ENCODE measurements at regions not wholly inside any gene's neighbourhood (a gene's known extent, or its start where the extent isn't known, plus 50 kb on each side); places are given as distances from the start of the nearest gene placed in this dataset.

GRCh38 chr5:20524991-20525529 is 537.1 kb upstream of the CDH18 start:
- Histone ChIP-seq H3K23ac (ENCODE audit: low read length in 2 of 2) (no peak overlapping the region), H3K4ac (ENCODE audit: low read depth in 1 of 2, low read length in 2 of 2) (no peak overlapping the region), H3K4me3 (ENCODE audit: insufficient read depth in 1 of 2, low read depth in 1 of 2, low read length in 2 of 2) (no peak overlapping the region), H3K79me1 (replicated peaks; ENCODE audit: low read length, poor library complexity, severe bottlenecking) (no peaks in the 10 kb centered on the region), H2BK15ac (ENCODE audit: low read depth, poor library complexity, severe bottlenecking) (no peak overlapping the region), H3K4me2 (ENCODE audit: low read length, poor library complexity, severe bottlenecking) (no peak overlapping the region), H2AK5ac (ENCODE audit: low read length, severe bottlenecking) (no peak overlapping the region), H4K8ac (ENCODE audit: low read length) (no peak overlapping the region), H2BK5ac (ENCODE audit: low read depth, low read length, poor library complexity, severe bottlenecking) (no peak overlapping the region), H2BK120ac (ENCODE audit: low read depth, low read length) (no peak overlapping the region), H3K4me1 (ENCODE audit: control insufficient read depth, insufficient read depth, low read depth, low read length) (no peaks in the 10 kb centered on the region), H3K9me3 (ENCODE audit: control insufficient read depth, low read length) (peaks cover 8% of the 10 kb centered on the region), H3K9ac (ENCODE audit: low read length) (no peak overlapping the region), H3K18ac (ENCODE audit: low read depth in 1 of 2, low read length in 2 of 2) (no peak overlapping the region), H2AFZ (ENCODE audit: low read depth, low read length) (no peak overlapping the region), H3K27ac (ENCODE audit: low read length, poor library complexity, severe bottlenecking) (no peak overlapping the region), H4K91ac (ENCODE audit: low read length) (no peak overlapping the region), H3K36me3 (ENCODE audit: control insufficient read depth in 1 of 2, insufficient read depth in 2 of 2, low read depth in 1 of 2, low read length in 2 of 2) (no peaks in the 10 kb centered on the region), H3K27me3 (ENCODE audit: control insufficient read depth in 1 of 2, insufficient read depth in 1 of 2, low read length in 2 of 2) (no peaks in the 10 kb centered on the region), H2BK12ac (ENCODE audit: low read length in 2 of 2) (no peak overlapping the region), H3K14ac (ENCODE audit: low read length in 2 of 2) (no peak overlapping the region)
- DNase-seq = no peak
- WGBS = 90% methylated on average over 5 of the region's 5 CpGs

GRCh38 chr5:20522905-20523482 is 535.0 kb upstream of the CDH18 start:
- H2BK15ac ChIP-seq (ENCODE audit: low read depth, poor library complexity, severe bottlenecking) = no peak overlapping the region
- peaks cover 8% of the 10 kb centered on the region for H3K9me3 ChIP-seq (ENCODE audit: control insufficient read depth, low read length)
- no peak overlapping the region for H2AK5ac ChIP-seq (ENCODE audit: low read length, severe bottlenecking)
- no peak overlapping the region for H3K4ac ChIP-seq (ENCODE audit: low read depth in 1 of 2, low read length in 2 of 2)
- no peak overlapping the region for H2BK120ac ChIP-seq (ENCODE audit: low read depth, low read length)
- H4K91ac ChIP-seq (ENCODE audit: low read length) = no peak overlapping the region
- no peaks in the 10 kb centered on the region for H3K27me3 ChIP-seq (ENCODE audit: control insufficient read depth in 1 of 2, insufficient read depth in 1 of 2, low read length in 2 of 2)
- no peak overlapping the region for H2BK5ac ChIP-seq (ENCODE audit: low read depth, low read length, poor library complexity, severe bottlenecking)
- H3K4me2 ChIP-seq (ENCODE audit: low read length, poor library complexity, severe bottlenecking) = no peak overlapping the region
- H3K36me3 ChIP-seq (ENCODE audit: control insufficient read depth in 1 of 2, insufficient read depth in 2 of 2, low read depth in 1 of 2, low read length in 2 of 2) = no peaks in the 10 kb centered on the region
- H2AFZ ChIP-seq (ENCODE audit: low read depth, low read length) = no peak overlapping the region
- WGBS = 31% methylated on average over 2 of the region's 3 CpGs
- H3K9ac ChIP-seq (ENCODE audit: low read length) = no peak overlapping the region
- no peak overlapping the region for H3K4me3 ChIP-seq (ENCODE audit: insufficient read depth in 1 of 2, low read depth in 1 of 2, low read length in 2 of 2)
- H3K4me1 ChIP-seq (ENCODE audit: control insufficient read depth, insufficient read depth, low read depth, low read length) = no peaks in the 10 kb centered on the region
- no peak for DNase-seq
- no peaks in the 10 kb centered on the region for H3K79me1 ChIP-seq (replicated peaks; ENCODE audit: low read length, poor library complexity, severe bottlenecking)
- H3K14ac ChIP-seq (ENCODE audit: low read length in 2 of 2) = no peak overlapping the region
- no peak overlapping the region for H2BK12ac ChIP-seq (ENCODE audit: low read length in 2 of 2)
- H3K23ac ChIP-seq (ENCODE audit: low read length in 2 of 2) = no peak overlapping the region
- H3K18ac ChIP-seq (ENCODE audit: low read depth in 1 of 2, low read length in 2 of 2) = no peak overlapping the region
- H3K27ac ChIP-seq (ENCODE audit: low read length, poor library complexity, severe bottlenecking) = no peak overlapping the region
- no peak overlapping the region for H4K8ac ChIP-seq (ENCODE audit: low read length)

GRCh38 chr5:20515606-20516005 is 527.6 kb upstream of the CDH18 start:
- Histone ChIP-seq H3K36me3 (ENCODE audit: control insufficient read depth in 1 of 2, insufficient read depth in 2 of 2, low read depth in 1 of 2, low read length in 2 of 2) (no peaks in the 10 kb centered on the region), H2BK15ac (ENCODE audit: low read depth, poor library complexity, severe bottlenecking) (no peak overlapping the region), H3K27ac (ENCODE audit: low read length, poor library complexity, severe bottlenecking) (no peak overlapping the region), H2AK5ac (ENCODE audit: low read length, severe bottlenecking) (no peak overlapping the region), H4K91ac (ENCODE audit: low read length) (no peak overlapping the region), H3K79me1 (replicated peaks; ENCODE audit: low read length, poor library complexity, severe bottlenecking) (no peaks in the 10 kb centered on the region), H3K4me1 (ENCODE audit: control insufficient read depth, insufficient read depth, low read depth, low read length) (no peaks in the 10 kb centered on the region), H3K9ac (ENCODE audit: low read length) (no peak overlapping the region), H2AFZ (ENCODE audit: low read depth, low read length) (no peak overlapping the region), H3K4ac (ENCODE audit: low read depth in 1 of 2, low read length in 2 of 2) (no peak overlapping the region), H3K4me2 (ENCODE audit: low read length, poor library complexity, severe bottlenecking) (no peak overlapping the region), H3K4me3 (ENCODE audit: insufficient read depth in 1 of 2, low read depth in 1 of 2, low read length in 2 of 2) (no peak overlapping the region), H3K14ac (ENCODE audit: low read length in 2 of 2) (no peak overlapping the region), H3K27me3 (ENCODE audit: control insufficient read depth in 1 of 2, insufficient read depth in 1 of 2, low read length in 2 of 2) (no peaks in the 10 kb centered on the region), H3K23ac (ENCODE audit: low read length in 2 of 2) (no peak overlapping the region), H2BK12ac (ENCODE audit: low read length in 2 of 2) (no peak overlapping the region), H4K8ac (ENCODE audit: low read length) (no peak overlapping the region), H3K18ac (ENCODE audit: low read depth in 1 of 2, low read length in 2 of 2) (no peak overlapping the region), H2BK5ac (ENCODE audit: low read depth, low read length, poor library complexity, severe bottlenecking) (no peak overlapping the region), H3K9me3 (ENCODE audit: control insufficient read depth, low read length) (no peaks in the 10 kb centered on the region), H2BK120ac (ENCODE audit: low read depth, low read length) (no peak overlapping the region)
- WGBS = 72% methylated on average over 2 of the region's 4 CpGs
- DNase-seq = no peak

- Histone ChIP-seq H3K9ac (ENCODE audit: low read length) (no peak overlapping the region), H3K27ac (ENCODE audit: low read length, poor library complexity, severe bottlenecking) (no peak overlapping the region), H2BK120ac (ENCODE audit: low read depth, low read length) (no peak overlapping the region), H3K4me3 (ENCODE audit: insufficient read depth in 1 of 2, low read depth in 1 of 2, low read length in 2 of 2) (no peak overlapping the region), H3K4me2 (ENCODE audit: low read length, poor library complexity, severe bottlenecking) (no peak overlapping the region), H3K14ac (ENCODE audit: low read length in 2 of 2) (no peak overlapping the region), H4K8ac (ENCODE audit: low read length) (no peak overlapping the region), H3K27me3 (ENCODE audit: control insufficient read depth in 1 of 2, insufficient read depth in 1 of 2, low read length in 2 of 2) (no peaks in the 10 kb centered on the region), H2BK12ac (ENCODE audit: low read length in 2 of 2) (no peak overlapping the region), H3K23ac (ENCODE audit: low read length in 2 of 2) (no peak overlapping the region), H3K4ac (ENCODE audit: low read depth in 1 of 2, low read length in 2 of 2) (no peak overlapping the region), H2BK5ac (ENCODE audit: low read depth, low read length, poor library complexity, severe bottlenecking) (no peak overlapping the region), H3K36me3 (ENCODE audit: control insufficient read depth in 1 of 2, insufficient read depth in 2 of 2, low read depth in 1 of 2, low read length in 2 of 2) (no peaks in the 10 kb centered on the region), H2AK5ac (ENCODE audit: low read length, severe bottlenecking) (no peak overlapping the region), H3K18ac (ENCODE audit: low read depth in 1 of 2, low read length in 2 of 2) (no peak overlapping the region), H2BK15ac (ENCODE audit: low read depth, poor library complexity, severe bottlenecking) (no peak overlapping the region), H3K79me1 (replicated peaks; ENCODE audit: low read length, poor library complexity, severe bottlenecking) (no peaks in the 10 kb centered on the region), H2AFZ (ENCODE audit: low read depth, low read length) (no peak overlapping the region), H3K9me3 (ENCODE audit: control insufficient read depth, low read length) (no peaks in the 10 kb centered on the region), H4K91ac (ENCODE audit: low read length) (no peak overlapping the region), H3K4me1 (ENCODE audit: control insufficient read depth, insufficient read depth, low read depth, low read length) (no peaks in the 10 kb centered on the region)
- no peak for DNase-seq
- 75% methylated on average over 3 of the region's 4 CpGs for WGBS
Measured at GRCh38 chr5:20514145-20514544, 526.1 kb upstream of the CDH18 start.
